T47D (cell line): ENCODE measurements at regions not wholly inside any gene's neighbourhood (a gene's known extent, or its start where the extent isn't known, plus 50 kb on each side); places are given as distances from the start of the nearest gene placed in this dataset.
"Not testable (repeated sequence)": the region's sequence is repeated elsewhere in the genome, so short reads cannot be mapped to it uniquely, and the experiment has no call there.

Experiments
- DNase-seq, 2 experiments: peaks; one replicate each; pipeline versions ENCODE4 v3.0.0 to v3.0.0-alpha.2; 2011 to 2012; ENCODE audit warnings: low read depth in 1 of 2, low spot score in 1 of 2
- JUND ChIP-seq: IDR thresholded peaks from 2 replicates; pipeline ENCODE4 v1.6.1; 2012; ENCODE audit warnings: low read depth
- in situ Hi-C: cut with HindIII; loops from 2 replicates; pipeline ENCODE4 v1.10.0; 2016; ENCODE audit warnings: low sequenced_read_pairs, low pct_unique_long_range_greater_than_20kb

DNA sequence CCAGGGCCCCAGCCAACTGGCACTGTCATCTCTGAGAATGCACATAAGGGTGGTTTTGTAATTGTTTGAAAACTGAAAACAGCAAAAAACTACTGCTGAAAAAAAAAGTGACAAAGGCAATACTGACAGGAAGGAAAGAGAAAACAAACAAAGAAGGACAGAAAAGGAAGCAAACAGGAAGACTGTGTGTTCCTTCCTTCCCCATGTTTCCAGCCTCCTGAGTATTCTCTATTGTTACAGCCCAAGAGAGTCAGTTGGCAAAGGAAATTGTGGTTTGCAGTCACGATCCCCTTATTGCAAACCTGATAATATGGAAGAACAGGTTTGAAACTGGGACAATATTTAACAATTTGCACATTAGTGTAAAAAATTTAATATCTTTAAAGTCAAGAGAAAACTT is 1177.6 kb downstream of the PLA2G4A start:
- in situ Hi-C loops: no loop called here
- no peak for DNase-seq
- no peak for TF ChIP-seq JUND

- DNase-seq, in situ Hi-C loops: not testable (repeated sequence)
Measured at GRCh38 chr1:188013222-188013849, 1184.6 kb downstream of the PLA2G4A start.

DNA sequence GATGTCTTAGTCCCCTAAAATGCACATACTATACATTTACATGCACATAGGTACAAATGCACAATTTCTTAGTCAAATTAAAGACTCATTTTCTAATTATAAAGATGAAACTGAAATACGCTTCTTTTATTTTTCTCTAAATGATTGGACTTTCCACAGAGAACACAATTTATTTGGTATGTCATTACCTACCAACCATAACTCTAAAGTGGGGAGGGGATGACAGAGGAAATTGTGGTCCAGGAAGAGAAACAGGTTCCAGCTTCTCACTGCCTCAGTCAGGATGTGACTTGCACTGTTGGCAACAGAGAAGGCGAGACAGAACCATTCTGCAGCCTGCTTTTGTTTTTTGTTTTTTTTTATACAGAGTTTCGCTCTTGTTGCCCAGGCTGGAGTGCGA is 1189.2 kb downstream of the PLA2G4A start:
- no peak for DNase-seq
- no peak for TF ChIP-seq JUND
- in situ Hi-C loops: no loop called here

- DNase-seq: no peak
- TF ChIP-seq JUND: no peak
- in situ Hi-C loops: no loop called here
Measured at GRCh38 chr1:188022661-188023060, 1193.9 kb downstream of the PLA2G4A start.

DNA sequence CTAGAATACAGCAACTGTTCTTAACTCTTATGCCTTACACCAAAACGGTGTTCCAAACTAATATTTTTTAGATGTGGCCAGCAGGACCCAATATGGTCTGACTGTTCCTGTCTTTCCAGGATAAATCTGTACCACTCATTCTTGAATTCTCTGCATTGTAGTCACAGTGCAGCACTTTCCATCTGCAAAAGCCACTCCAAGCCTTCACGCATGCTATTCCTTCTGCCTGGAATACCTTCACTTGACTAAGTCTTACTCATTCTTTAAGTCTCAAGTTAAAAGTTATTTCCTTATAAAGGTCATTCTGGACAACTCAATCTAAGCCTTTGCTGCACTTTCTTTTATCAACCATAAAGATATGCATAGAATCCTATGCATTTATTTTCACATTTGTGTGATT is 1194.5 kb downstream of the PLA2G4A start:
- TF ChIP-seq JUND: no peak
- no peak for DNase-seq
- in situ Hi-C loops: no loop called here

DNA sequence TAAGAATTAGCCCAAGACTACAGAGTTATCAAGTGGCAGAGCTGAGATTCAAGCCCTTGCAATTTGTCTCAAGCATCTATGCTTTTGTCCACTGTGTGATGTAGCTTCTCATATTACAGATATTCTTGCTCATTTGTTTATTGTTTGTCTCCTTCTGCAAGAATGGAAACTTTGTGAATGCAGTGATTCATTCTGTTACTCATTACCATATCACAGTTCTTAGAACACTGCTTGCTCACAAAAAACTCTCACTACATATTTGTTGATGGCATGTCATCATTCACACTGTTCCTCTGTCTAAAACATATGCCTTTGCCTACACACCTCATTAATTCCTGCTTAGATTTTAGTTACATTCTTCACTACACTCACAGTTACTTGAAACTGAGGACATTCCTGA is 1198.9 kb downstream of the PLA2G4A start:
- in situ Hi-C loops: no loop called here
- no peak for DNase-seq
- TF ChIP-seq JUND: no peak

DNA sequence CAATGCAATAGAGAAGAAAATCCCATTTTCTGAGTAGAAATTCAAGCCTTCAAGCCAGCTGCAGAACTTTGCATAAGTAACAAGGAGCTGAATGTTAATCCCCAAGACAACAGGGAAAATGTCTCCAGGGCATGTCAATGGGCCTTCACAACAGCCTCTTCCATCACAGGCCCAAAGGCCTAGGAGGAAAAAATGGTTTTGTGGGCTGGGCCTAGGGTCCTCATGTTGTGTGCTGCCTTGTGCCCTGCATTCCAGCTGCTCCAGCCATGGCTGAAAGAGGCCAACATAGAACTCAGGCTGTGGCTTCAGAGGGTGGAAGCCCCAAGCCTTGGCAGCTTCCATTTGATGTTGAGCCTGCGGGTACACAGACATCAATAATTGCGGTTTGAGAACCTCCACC is 1208.8 kb downstream of the PLA2G4A start:
- DNase-seq, in situ Hi-C loops: not testable (repeated sequence)

DNA sequence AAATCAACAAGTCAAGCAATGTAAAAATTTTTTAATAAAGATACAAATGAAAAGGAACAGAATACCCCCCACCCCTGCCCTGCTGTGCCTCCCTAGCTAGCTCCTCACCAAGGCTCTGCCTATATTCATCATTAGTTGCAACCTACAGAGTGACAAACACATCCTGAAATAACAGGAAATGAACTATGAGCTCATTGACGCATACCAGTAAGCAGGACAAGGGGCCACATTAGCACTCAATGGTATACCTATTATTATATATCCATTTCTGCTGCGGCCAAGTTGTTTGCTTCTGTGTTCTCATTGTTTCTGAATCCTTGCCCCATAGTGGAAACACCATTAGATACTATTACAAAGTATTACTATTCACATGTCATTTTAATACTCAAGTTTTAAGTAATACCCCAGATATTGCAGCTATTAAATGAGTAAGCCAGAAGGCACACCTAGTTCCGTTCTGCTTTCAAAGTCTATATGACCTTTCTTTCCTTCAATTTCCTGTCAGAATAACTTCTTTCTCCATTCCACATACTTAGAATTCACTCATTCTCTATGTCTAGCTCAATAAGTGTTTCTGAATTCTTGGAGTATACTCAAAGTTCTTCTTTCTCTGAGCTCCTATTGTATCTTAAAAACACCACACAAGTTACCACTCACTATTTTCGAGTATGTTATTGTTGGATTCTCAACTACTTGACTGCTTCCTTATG is 1214.9 kb downstream of the PLA2G4A start:
- DNase-seq: no peak
- TF ChIP-seq JUND: no peak
- in situ Hi-C loops: no loop called here

DNA sequence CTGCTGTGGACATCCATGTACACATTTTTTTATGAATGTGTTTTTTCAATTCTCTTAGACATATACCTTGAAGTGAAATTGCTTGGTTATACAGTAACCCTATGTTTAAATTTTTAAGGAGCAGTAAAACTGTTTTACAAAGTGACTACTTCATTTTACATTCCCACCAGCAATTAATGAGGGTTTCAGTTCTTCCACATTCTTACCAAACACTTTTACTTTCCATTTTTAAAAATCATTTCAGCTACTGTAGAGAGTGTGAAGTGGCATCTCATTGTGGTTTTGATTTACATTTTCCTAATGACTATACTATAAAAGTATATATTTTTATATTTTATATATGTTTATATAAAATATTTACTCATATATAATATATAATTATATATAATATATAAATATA is 1221.5 kb downstream of the PLA2G4A start:
- TF ChIP-seq JUND: no peak
- no peak for DNase-seq
- in situ Hi-C loops: no loop called here

- in situ Hi-C loops: no loop called here
- no peak for TF ChIP-seq JUND
- DNase-seq: no peak
Measured at GRCh38 chr1:188056011-188056410, 1227.3 kb downstream of the PLA2G4A start.

DNA sequence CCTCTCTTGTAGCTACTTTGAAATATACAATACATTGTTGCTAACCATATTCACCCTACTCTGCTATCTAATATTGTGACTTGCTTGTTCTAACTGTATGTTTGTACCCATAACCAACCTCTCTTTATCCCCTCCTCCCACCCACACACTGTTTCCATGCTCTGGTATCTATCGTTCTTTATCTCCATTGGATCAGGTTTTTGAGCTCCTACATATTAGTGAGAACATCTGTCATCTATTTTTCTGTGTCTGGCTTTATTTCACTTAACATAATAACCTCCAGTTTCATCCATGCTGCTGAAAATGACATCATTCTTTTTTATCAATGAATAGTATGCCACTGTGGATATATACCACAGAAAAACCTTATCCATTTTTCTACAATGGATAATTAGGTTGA is 1230.1 kb downstream of the PLA2G4A start:
- in situ Hi-C loops: no loop called here
- no peak for TF ChIP-seq JUND
- no peak for DNase-seq

GRCh38 chr1:188061881-188062280 is 1233.1 kb downstream of the PLA2G4A start:
- DNase-seq: peak in 1 of 2 experiments; percentile 20
- no peak for TF ChIP-seq JUND
- in situ Hi-C loops: no loop called here

DNA sequence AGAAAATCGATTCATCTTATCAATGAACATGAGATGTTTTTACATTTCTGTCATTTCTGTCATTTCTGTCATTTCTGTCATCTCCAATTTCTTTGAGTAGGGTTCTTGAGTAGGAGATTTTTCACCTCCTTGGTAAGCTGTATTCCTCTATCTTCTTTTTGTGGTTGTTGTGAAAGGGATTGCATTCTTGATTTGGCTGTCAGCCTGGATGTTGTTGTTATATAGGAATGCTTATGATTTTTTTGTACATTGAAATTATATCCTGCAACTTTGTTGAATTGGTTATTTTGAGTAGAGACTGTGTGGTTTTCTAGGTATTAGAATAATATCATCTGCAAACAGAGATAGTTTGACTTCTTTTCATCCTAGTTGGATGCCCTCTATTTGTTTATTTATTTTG is 1233.7 kb downstream of the PLA2G4A start:
- in situ Hi-C loops: no loop called here
- DNase-seq: no peak
- no peak for TF ChIP-seq JUND

GRCh38 chr1:188065917-188066316 is 1237.2 kb downstream of the PLA2G4A start:
- no peak for TF ChIP-seq JUND
- DNase-seq: no peak
- in situ Hi-C loops: no loop called here
